T-helper 17 cell (primary cell): ENCODE measurements at regions not wholly inside any gene's neighbourhood (a gene's known extent, or its start where the extent isn't known, plus 50 kb on each side); places are given as distances from the start of the nearest gene placed in this dataset.

Experiments used
- ATAC-seq: fragments of 150-1000 bp; cut with Tn5 transposase; 2 replicates; pipeline ENCODE4 v1.10.0; 2021; ENCODE audit warnings: mild to moderate bottlenecking, moderate library complexity
- DNase-seq, 3 donors: peaks; one replicate each; pipeline versions ENCODE4 v3.0.0 to v3.0.0-alpha.2; 2020 to 2021
- H3K9me3 ChIP-seq: one replicate; pipeline ENCODE4 v1.7.0; 2013; ENCODE audit warnings: low read length, mild to moderate bottlenecking; ENCODE audit not compliant: control insufficient read depth, poor library complexity, severe bottlenecking
- H3K27ac Mint-ChIP-seq: one replicate; pipeline ENCODE4 v1.8.0; 2022; ENCODE audit warnings: mild to moderate bottlenecking, moderate library complexity, mixed read lengths
- H3K27me3 Mint-ChIP-seq: one replicate; pipeline ENCODE4 v1.8.0; 2022; ENCODE audit warnings: mixed read lengths
- H3K36me3 Mint-ChIP-seq: one replicate; pipeline ENCODE4 v1.8.0; 2022; ENCODE audit warnings: low read depth, mixed read lengths
- H3K4me1 Mint-ChIP-seq: one replicate; pipeline ENCODE4 v1.8.0; 2022; ENCODE audit warnings: mild to moderate bottlenecking, mixed read lengths
- H3K4me3 Mint-ChIP-seq: one replicate; pipeline ENCODE4 v1.8.0; 2022; ENCODE audit warnings: mild to moderate bottlenecking, moderate library complexity, mixed read lengths

GRCh38 chr5:164627021-164627420 is 1121.6 kb downstream of the MAT2B start:
- H3K9me3 ChIP-seq: no peaks in the 10 kb centered on the region
- no peaks in the 10 kb centered on the region for H3K27me3 Mint-ChIP-seq
- ATAC-seq: no peak
- H3K36me3 Mint-ChIP-seq: no peaks in the 10 kb centered on the region
- DNase-seq: no peak
- H3K4me3 Mint-ChIP-seq: no peak overlapping the region
- no peak overlapping the region for H3K27ac Mint-ChIP-seq
- no peaks in the 10 kb centered on the region for H3K4me1 Mint-ChIP-seq

GRCh38 chr5:164636456-164636855 is 1131.0 kb downstream of the MAT2B start:
- no peak overlapping the region for H3K27ac Mint-ChIP-seq
- H3K4me3 Mint-ChIP-seq: no peak overlapping the region
- H3K9me3 ChIP-seq: no peaks in the 10 kb centered on the region
- H3K36me3 Mint-ChIP-seq: no peaks in the 10 kb centered on the region
- DNase-seq (no peak), ATAC-seq (no peak)
- H3K4me1 Mint-ChIP-seq: no peaks in the 10 kb centered on the region
- H3K27me3 Mint-ChIP-seq: no peaks in the 10 kb centered on the region

- DNase-seq: no peak
- no peak for ATAC-seq
- no peaks in the 10 kb centered on the region for H3K36me3 Mint-ChIP-seq
- H3K4me1 Mint-ChIP-seq: no peaks in the 10 kb centered on the region
- H3K27me3 Mint-ChIP-seq: no peaks in the 10 kb centered on the region
- H3K9me3 ChIP-seq: no peaks in the 10 kb centered on the region
- no peak overlapping the region for H3K4me3 Mint-ChIP-seq
- H3K27ac Mint-ChIP-seq: no peak overlapping the region
Measured at GRCh38 chr5:164637931-164638521, 1132.6 kb downstream of the MAT2B start.

- ATAC-seq: no peak
- Mint-ChIP-seq H3K4me3 (no peak overlapping the region), H3K36me3 (no peaks in the 10 kb centered on the region), H3K4me1 (no peaks in the 10 kb centered on the region), H3K27me3 (no peaks in the 10 kb centered on the region), H3K27ac (no peak overlapping the region)
- DNase-seq: no peak
- no peaks in the 10 kb centered on the region for H3K9me3 ChIP-seq
Measured at GRCh38 chr5:164649266-164649665, 1143.8 kb downstream of the MAT2B start.

GRCh38 chr5:164650427-164650826 is 1145.0 kb downstream of the MAT2B start:
- ATAC-seq (no peak), DNase-seq (no peak)
- no peaks in the 10 kb centered on the region for H3K9me3 ChIP-seq
- no peak overlapping the region for H3K4me3 Mint-ChIP-seq
- H3K27me3 Mint-ChIP-seq: no peaks in the 10 kb centered on the region
- no peak overlapping the region for H3K27ac Mint-ChIP-seq
- H3K36me3 Mint-ChIP-seq: no peaks in the 10 kb centered on the region
- H3K4me1 Mint-ChIP-seq: no peaks in the 10 kb centered on the region

- Mint-ChIP-seq H3K4me3 (no peak overlapping the region), H3K4me1 (no peaks in the 10 kb centered on the region), H3K27me3 (no peaks in the 10 kb centered on the region), H3K36me3 (no peaks in the 10 kb centered on the region), H3K27ac (no peak overlapping the region)
- no peaks in the 10 kb centered on the region for H3K9me3 ChIP-seq
- ATAC-seq (no peak), DNase-seq (no peak)
Measured at GRCh38 chr5:164651546-164652275, 1146.3 kb downstream of the MAT2B start.

- no peak for ATAC-seq
- no peaks in the 10 kb centered on the region for H3K9me3 ChIP-seq
- Mint-ChIP-seq H3K4me1 (no peaks in the 10 kb centered on the region), H3K36me3 (no peaks in the 10 kb centered on the region), H3K4me3 (no peak overlapping the region), H3K27ac (no peak overlapping the region), H3K27me3 (no peaks in the 10 kb centered on the region)
- no peak for DNase-seq
Measured at GRCh38 chr5:164652276-164652660, 1146.8 kb downstream of the MAT2B start.

- Mint-ChIP-seq H3K4me3 (no peak overlapping the region), H3K36me3 (no peaks in the 10 kb centered on the region), H3K4me1 (no peaks in the 10 kb centered on the region), H3K27ac (no peak overlapping the region), H3K27me3 (no peaks in the 10 kb centered on the region)
- ATAC-seq (no peak), DNase-seq (no peak)
- no peaks in the 10 kb centered on the region for H3K9me3 ChIP-seq
Measured at GRCh38 chr5:164663198-164663989, 1158.0 kb downstream of the MAT2B start.

- DNase-seq (no peak), ATAC-seq (no peak)
- Mint-ChIP-seq H3K27ac (no peak overlapping the region), H3K27me3 (no peaks in the 10 kb centered on the region), H3K36me3 (no peaks in the 10 kb centered on the region), H3K4me3 (no peak overlapping the region), H3K4me1 (no peaks in the 10 kb centered on the region)
- H3K9me3 ChIP-seq: no peaks in the 10 kb centered on the region
Measured at GRCh38 chr5:164671640-164672039, 1166.2 kb downstream of the MAT2B start.

GRCh38 chr5:164672205-164672604 is 1166.8 kb downstream of the MAT2B start:
- Mint-ChIP-seq H3K36me3 (no peaks in the 10 kb centered on the region), H3K4me3 (no peak overlapping the region)

GRCh38 chr5:164672931-164673694 is 1167.7 kb downstream of the MAT2B start:
- no peaks in the 10 kb centered on the region for H3K4me1 Mint-ChIP-seq
- no peak overlapping the region for H3K27ac Mint-ChIP-seq
- DNase-seq: no peak
- H3K4me3 Mint-ChIP-seq: no peak overlapping the region
- no peaks in the 10 kb centered on the region for H3K36me3 Mint-ChIP-seq
- no peaks in the 10 kb centered on the region for H3K9me3 ChIP-seq
- no peak for ATAC-seq
- no peaks in the 10 kb centered on the region for H3K27me3 Mint-ChIP-seq

More at GRCh38 chr5:164672205-164672604, 1166.8 kb downstream of the MAT2B start:
- no peaks in the 10 kb centered on the region for H3K9me3 ChIP-seq
- DNase-seq (no peak), ATAC-seq (no peak)
- H3K27ac Mint-ChIP-seq: no peak overlapping the region
- no peaks in the 10 kb centered on the region for H3K4me1 Mint-ChIP-seq
- no peaks in the 10 kb centered on the region for H3K27me3 Mint-ChIP-seq

- Mint-ChIP-seq H3K4me1 (no peaks in the 10 kb centered on the region), H3K36me3 (no peaks in the 10 kb centered on the region), H3K27me3 (no peaks in the 10 kb centered on the region), H3K27ac (no peak overlapping the region), H3K4me3 (no peak overlapping the region)
- no peak for ATAC-seq
- H3K9me3 ChIP-seq: no peaks in the 10 kb centered on the region
- DNase-seq: no peak
Measured at GRCh38 chr5:164679461-164679860, 1174.0 kb downstream of the MAT2B start.

- Mint-ChIP-seq H3K27ac (no peak overlapping the region), H3K36me3 (no peaks in the 10 kb centered on the region), H3K27me3 (no peaks in the 10 kb centered on the region), H3K4me1 (no peaks in the 10 kb centered on the region), H3K4me3 (no peak overlapping the region)
- DNase-seq (no peak), ATAC-seq (no peak)
- H3K9me3 ChIP-seq: no peaks in the 10 kb centered on the region
Measured at GRCh38 chr5:164680216-164680615, 1174.8 kb downstream of the MAT2B start.
